HG02938 (cell line): ENCODE measurements at regions not wholly inside any gene's neighbourhood (a gene's known extent, or its start where the extent isn't known, plus 50 kb on each side); places are given as distances from the start of the nearest gene placed in this dataset.
"Not testable (repeated sequence)": the region's sequence is repeated elsewhere in the genome, so short reads cannot be mapped to it uniquely, and the experiment has no call there.

Source experiments
- ATAC-seq: cut with Tn5 transposase; IDR thresholded peaks from one replicate; pipeline ENCODE4 v1.9.1; 2021; ENCODE audit warnings: mild to moderate bottlenecking, moderate library complexity; ENCODE audit not compliant: unreplicated experiment

DNA sequence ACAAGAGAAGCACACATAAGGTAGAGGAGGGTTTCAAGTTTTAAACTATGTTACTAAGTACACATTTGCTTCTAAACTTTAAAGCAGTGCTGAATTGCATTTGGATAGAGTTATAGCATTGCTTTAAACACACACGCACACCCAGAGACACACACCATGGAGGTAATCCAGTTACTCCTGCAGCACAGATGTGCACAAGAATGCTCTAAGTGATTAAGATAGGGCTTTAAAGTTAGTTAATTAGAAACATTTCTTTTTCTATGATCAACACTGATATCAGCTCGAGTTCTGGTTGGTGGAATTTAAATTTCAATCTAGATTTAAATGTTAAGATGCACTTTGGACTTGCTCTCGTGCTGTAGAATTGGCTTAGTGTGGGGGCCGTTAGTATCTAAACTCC is 492.3 kb downstream of the ZEB2 start:
- no peak for ATAC-seq

DNA sequence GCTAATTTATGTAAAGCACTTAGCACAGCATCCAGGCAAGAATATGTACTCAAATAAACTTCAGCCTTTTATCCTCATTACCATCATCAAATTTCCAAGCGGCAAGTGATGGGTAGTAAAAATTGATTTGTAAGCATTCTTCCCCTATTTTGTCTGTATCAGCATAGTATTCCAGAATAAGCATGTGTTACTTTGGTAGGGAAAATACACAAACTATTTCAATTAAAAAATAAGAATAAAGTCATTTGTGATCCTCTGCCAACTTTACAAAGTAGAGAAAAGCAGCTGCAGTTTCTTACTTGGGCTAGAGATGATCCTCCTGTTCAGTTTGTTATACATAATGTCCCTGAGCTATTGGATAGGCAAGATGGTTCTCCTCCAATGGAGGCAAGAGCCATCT is 493.2 kb downstream of the ZEB2 start:
- ATAC-seq, result no peak

DNA sequence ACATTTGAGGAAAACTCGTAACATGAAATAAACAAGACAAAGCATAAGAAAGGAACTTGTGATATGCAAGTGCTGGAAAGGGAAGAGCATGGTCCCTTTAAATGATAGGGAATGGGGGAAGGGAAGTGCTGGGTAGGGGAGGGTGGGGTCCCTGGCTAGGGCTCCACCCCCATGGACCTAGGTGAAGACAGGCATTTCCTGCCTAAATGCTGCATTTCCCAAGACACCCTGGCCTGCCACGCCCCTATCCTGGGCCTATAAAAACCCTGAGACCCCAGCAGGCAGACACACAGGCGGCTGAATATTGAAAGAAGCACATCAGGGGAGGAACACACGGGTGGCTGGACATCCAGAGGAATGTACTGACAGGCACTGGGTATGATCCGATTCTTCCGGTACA is 499.9 kb downstream of the ZEB2 start:
- no peak for ATAC-seq

DNA sequence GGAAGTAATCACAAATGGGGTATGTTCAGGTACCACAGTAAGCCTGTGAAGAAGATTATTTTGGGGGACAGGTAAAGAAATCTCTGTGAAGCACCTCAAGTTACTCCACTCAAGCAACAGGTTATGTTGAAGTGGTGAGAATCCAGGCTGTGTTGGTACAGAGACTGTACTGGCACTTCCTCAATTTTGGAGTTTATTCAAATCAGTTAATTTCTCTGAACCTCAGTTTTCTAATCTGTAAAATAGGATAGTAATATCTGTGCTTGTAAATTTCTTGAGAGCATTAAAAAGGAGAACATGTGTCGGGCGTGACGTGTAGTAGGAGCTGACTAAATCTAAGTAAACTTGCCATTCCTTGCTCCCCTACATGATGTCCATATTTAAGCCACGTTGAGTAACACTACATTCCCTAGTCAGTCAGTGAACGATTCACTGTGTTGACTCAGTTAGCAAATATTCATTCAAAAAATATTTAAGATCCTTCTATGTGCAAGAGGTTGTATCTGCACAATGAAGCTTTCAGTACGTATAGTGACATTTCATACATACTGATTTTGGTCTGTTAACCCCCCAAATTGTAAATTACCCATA is 504.2 kb downstream of the ZEB2 start:
- ATAC-seq, result no peak

DNA sequence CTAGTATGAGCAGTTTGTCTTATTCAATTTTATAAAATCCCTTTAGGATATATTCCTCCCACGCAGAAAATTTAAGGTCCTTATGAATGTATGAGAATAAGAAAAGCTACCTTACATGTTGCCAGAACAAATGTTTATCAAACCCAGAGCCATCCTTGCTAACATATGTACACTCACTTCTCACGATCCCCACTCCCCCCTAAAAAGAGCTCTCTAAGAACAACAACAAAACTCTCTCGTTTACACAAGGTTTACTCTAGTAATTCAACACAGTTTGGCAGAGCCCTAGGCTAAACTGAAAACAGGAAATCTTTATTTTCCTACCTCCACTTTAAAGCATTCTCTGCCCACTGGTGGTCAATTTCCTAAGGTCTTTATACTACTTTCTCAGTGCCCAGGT is 504.9 kb downstream of the ZEB2 start:
- ATAC-seq, result no peak

DNA sequence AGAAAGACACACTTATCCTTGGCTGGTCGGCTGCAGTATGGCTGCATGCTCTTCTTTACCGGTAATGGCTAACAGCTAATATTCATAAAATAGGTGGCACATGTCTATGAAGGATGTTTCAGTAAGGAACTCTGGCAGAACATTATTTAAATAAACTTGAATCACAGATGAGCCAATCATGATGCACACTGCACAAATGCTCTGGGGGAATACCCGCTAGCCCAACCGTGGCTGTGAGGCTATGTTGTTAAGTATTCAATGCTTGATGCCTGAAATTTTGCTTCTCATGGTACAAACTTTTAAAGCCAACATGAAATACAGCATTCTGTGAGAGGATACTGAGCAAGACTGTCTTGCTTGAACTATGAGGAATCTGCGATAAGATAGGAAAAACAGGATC is 505.8 kb downstream of the ZEB2 start:
- no peak for ATAC-seq

DNA sequence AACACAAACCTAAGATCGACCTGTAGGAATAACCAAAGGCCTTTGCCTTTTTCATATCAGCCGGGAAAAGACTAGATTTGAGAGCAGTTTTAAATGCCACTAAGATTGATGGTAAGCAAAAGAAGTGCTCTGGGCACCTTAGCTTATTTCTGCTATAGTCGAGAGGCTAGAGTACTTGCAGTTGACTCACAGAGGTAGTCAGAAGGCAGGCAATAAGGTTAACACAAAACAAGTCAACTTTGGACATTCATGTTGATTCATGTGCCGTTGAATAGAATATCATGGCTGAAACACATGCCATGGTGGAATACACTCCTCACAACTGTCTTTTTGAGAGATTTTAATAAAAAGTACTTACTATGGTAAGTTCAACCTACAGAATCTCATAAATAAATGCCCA is 507.6 kb downstream of the ZEB2 start:
- no peak for ATAC-seq

DNA sequence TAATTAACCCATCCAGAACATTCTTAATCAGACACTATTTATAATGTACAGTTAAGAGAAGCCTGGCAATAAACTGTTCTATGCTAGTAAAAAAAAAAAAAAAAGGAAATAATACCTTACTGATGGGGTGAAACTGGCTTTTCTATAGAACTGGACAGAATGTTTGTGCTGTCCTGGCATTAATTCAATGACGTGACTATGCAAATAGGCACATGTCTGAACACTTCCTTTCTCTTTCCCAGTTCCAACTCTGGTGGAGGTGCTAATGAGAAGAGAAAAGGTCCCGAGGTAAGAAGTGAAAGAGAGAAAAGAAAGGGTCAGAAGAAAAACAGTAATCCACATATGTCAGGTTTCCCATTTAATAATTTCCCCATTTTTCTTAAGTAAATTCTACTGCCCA is 508.4 kb downstream of the ZEB2 start:
- peak; percentile 58 for ATAC-seq

DNA sequence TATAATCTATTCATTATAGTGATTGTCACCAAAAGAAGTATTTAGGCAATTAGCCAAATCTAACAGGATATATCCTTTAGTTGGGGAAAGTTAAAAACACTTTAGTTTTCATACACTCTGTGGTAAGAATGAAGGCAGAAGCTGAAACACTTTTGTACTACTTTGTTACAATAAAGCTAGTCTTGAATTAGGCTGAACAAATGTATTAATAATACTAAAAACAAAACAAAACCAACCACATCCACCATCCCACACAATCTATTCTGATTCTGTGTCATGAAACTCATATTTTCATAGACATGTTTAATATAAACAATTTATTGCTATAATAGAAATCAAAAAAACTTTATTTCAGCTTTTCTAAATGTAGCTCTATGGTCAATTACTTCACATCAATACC is 508.8 kb downstream of the ZEB2 start:
- ATAC-seq, result peak; percentile 34

DNA sequence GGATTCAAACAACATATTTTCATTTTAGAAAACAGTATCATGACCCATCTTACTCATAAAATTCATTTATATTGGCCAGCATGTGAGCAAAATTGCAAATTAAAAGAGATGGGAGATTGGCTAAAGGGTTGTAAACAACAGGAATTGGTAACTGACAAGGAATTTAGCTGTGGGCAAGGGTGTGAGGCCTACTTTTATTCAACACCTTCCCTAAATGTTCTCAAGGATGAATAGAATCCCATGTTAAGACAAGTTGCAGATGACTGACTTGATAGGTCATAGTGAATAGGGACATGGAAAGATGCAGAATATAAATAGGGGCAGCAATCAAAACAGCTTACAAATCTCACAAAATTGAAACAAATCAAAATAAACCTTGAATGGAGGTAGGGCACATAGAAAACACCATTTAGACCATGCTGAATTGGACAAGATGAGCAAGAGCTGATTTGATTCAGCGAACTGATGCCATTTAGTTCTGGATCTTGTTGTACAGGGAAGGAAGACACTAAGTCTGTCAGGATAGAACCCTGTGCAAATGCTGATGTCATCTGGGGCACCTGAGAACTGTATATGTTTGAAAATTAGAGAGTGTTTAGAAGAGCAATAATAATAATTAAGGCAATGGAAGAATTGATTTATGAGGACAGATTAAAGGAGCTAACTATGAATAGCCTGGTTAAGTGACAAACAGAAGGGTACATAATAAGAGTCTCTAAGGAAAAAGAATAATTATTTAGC is 509.7 kb downstream of the ZEB2 start:
- no peak for ATAC-seq

DNA sequence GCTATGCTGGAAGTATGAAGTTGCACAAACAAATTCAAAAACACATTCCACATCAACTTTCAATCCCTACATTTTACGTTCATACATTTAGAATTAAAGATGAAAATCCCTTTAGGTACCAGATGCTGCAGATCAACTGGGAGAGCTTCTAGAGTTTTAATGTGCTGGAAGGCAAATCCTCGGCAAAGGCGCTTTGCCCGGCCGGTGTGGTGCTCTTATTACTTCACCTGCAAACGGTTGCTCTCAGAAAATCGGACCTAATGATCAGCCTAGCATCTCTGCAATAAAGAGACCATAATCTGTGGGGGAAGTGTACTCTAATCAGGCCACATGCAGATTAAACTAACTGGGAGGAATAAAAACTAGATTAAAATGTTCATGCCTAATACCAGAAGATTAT is 513.8 kb downstream of the ZEB2 start:
- ATAC-seq, result no peak

DNA sequence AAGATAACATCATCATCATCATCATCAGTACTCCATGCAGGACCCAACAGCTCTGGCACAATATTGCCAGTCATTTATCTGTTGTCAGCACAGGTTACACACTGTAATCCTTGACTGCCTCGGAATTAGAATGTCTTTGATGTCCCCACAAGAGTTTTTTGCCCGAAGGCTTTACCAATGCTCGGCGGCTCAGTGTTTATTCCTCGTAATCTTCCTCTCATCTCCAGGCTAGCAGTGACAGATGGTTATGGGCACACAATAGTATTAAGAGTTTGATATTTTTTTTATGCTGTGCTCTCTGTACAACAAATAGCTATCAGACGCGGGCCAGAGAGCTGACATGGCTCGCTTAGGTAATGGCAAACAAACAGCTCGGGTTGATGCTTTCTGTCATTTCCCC is 515.2 kb downstream of the ZEB2 start:
- no peak for ATAC-seq

DNA sequence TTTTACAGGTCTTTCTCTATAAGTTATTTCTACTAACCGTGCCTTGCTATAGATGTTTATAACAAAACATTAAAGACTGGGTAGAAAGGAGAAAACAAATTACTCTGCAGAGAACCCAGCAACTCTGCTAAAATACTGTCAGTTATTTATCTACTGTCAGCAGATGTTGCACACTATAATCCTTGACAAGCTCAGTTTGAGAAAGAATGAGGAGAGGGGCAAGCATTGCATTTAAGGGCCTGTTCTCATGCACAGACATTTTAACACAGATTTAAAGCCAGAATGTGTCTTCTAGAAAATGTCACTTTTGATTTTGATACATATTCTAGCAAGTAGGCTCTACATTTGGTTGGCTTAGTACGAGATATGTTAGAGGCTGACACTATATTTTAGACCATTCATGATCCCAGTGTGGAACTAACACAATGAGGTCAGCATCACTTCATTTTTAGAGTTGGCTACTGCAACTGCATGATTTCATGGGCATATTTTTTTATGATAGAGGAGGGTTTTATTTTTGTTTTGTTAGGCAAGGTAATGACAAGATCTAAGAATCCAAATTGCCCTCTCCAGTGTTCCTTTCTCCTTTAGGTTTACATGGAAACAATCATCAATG is 516.4 kb downstream of the ZEB2 start:
- ATAC-seq, result no peak

DNA sequence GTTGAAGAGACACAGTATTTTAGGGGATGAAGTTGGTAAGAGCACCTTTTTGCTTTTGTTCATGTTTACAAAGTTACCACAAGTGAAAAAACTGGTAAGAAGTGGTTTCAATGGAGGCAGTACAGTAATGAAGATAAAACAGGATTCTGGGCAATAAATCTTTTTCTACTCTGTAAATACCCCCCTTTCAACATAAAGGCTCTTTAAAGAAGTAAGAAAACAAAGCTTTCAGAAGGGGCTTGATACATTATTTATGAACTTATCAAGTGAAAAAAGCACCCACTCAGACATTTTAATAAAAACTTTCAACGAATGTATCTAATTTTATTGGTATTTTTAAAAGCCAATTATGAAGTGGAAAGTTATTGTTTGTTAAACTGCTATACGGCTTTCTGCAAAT is 522.9 kb downstream of the ZEB2 start:
- ATAC-seq, result no peak

DNA sequence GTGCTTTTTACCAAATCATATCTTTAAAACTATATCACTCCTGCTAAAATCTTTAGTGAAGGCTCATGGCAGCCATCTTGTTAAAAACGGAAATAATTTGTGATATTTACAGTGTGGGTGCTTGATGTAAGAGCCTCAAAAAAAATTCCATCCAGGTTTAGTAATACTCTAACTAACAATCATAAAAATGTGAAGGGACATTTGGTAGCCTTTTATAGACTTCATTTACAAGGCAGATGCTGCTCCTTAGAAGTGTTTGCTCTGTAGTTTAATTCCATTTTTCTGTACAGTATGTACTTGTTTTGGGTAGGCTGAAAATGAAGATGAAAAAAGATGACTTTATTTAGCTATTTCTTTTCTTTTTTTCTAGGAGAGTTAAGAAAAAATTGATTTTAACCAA is 525.0 kb downstream of the ZEB2 start:
- no peak for ATAC-seq

DNA sequence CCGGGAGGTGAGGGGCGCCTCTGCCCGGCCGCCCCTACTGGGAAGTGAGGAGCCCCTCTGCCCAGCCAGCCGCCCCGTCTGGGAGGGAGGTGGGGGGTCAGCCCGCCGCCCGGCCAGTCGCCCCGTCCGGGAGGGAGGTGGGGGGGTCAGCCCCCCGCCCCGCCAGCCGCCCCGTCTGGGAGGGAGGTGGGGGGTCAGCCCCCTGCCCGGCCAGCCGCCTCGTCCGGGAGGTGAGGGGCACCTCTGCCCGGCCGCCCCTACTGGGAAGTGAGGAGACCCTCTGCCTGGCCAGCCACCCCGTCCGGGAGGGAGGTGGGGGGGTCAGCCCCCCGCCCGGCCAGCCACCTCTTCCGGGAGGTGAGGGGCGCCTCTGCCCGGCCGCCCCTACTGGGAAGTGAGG is 528.3 kb downstream of the ZEB2 start:
- ATAC-seq, result not testable (repeated sequence)

DNA sequence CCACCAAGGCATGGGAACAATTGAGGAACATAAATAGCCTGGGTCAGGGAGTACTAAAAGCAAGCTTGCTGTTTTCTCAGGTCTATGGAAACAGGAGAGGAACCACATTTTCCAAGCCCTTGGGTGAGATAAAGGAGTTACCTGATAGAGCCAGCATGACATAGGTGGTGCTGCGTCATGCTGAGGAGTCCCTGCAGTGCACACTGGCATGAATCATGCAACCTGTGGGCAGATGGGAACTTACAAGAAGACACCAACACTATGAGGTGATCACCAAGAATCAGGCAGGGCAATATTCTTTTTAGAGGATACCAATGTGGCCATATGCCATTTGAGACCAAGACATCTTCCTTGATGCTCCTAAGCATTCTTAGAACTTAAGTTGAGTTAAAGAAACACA is 531.8 kb downstream of the ZEB2 start:
- no peak for ATAC-seq

DNA sequence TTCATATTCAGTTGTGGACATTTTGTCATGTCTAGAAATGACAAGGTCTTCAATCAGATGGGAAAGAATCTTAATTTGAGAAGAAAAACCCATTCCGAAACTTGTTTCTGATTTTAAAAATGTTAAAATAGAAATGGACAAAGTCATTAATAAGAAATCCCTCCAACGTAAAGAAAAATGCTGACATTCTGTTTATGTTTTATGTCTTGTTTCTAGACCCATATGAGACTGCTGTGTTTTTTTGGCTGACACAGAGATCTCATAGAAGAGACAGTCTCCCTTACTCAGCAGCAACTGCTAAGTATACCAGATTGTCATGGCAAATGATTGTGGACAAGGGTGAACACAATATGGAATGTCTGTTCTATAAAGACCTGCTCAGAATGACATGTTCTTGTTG is 538.5 kb downstream of the ZEB2 start:
- no peak for ATAC-seq

DNA sequence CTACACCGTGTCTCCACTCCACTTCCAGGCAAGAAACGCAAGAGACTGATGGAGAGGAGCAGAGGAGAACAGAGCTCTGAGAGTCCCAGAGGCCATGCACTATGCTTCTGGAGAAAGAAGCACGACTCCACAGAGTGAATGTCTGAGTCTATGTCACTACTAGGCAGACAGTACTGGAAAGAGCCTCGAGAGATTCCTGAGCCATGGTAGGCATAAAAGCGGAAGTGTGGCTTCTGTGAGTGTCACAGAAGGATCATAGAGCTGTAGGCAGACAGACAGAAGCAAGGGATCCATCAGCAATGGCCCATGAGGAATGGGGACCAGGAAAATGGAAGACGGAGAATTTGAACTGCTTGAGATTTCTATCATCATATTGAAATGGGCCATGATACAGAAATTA is 542.6 kb downstream of the ZEB2 start:
- ATAC-seq, result no peak

DNA sequence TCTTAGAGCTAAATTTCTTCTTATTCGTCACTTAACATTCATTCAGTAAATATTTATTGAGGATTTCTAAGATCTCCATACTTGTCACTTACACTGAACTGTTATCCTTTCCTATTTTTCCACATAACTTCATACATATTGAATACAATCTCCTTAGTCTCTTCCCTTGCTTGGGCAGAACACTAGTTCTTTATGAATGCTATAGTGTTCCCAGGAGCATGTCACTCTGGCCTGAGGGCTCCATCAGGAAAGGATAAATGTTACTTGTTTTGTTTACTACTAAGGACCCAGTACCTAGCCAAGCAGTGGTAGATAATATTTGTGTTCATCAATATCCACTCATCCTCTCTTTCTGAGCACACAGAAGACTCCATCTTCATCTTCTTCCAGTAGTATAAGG is 544.7 kb downstream of the ZEB2 start:
- ATAC-seq, result no peak

DNA sequence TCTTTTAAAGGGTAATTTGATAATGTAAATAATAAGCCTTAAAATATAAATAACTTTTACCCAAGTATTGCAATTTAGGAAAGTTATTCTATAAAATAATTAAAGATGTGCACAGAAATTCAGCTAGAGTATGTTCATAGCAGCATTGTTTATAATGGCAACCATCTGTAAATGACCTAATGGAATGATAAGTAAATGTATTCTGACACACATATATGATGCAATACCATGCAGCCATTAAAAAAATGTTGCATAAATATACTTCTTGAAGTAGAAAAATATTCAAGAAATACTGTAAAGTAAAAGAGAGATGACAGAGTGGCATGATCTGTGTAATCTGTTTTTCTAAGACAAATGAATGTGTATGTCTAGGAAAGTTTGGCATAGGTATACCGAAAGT is 545.7 kb downstream of the ZEB2 start:
- no peak for ATAC-seq

DNA sequence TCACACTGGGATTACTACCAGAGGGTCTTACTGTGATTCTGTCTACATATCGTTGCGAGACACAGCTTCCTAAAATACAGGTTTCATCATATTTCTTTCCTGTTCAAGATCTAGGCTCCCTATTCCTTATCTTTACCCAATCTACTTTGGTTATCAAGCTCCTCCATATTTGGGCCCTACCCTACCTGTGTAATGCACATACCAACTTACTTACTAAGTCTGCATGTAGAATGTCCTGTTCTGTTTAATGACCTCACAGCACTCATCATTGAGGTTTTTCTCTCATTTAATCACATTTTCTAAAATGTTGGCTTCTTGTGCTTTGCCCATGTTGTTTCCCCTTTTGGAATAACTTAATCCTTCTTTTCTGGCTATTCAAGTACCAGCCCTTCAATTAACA is 551.1 kb downstream of the ZEB2 start:
- no peak for ATAC-seq

DNA sequence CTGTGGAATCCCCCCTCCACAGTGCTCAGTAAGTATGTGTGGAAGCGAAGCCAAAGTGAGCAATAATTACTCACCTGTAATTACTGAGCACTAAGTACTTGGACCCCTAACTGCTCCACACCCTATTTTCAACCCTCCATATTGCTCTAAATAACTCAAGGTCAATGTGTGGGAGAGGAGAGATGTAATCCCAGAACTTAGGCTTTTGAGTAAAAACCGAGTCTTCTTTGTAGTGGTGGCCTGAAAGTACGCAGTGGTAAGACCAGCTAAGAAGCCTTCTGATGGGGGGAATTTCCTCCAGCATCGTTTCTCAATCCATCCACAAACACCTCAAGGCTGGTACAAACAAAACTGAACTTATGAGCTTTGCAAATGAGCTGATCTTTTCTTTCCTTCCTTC is 551.6 kb downstream of the ZEB2 start:
- ATAC-seq, result no peak
